Uterus (tissue), 2 donors: ENCODE measurements at regions not wholly inside any gene's neighbourhood (a gene's known extent, or its start where the extent isn't known, plus 50 kb on each side); places are given as distances from the start of the nearest gene placed in this dataset.

Experiments used
- POLR2A ChIP-seq, 2 donors: fragments of 450-650 bp; IDR thresholded peaks; one replicate each; pipeline ENCODE4 v1.6.1; 2016; ENCODE audit warnings: antibody characterized with exemption in 2 of 2, mild to moderate bottlenecking in 1 of 2, moderate library complexity in 1 of 2
- TF ChIP-seq, protein P1 (sequence below), 4 experiments: fragments of 200-600 bp in 2 of 4; fragments of 450-650 bp in 2 of 4; sonication (generic) in 2 of 4; IDR thresholded peaks; one replicate each; pipeline ENCODE4 v1.5.1; 2016 to 2019; ENCODE audit warnings: antibody characterized with exemption in 4 of 4, mild to moderate bottlenecking in 2 of 4, moderate library complexity in 1 of 4

DNA sequence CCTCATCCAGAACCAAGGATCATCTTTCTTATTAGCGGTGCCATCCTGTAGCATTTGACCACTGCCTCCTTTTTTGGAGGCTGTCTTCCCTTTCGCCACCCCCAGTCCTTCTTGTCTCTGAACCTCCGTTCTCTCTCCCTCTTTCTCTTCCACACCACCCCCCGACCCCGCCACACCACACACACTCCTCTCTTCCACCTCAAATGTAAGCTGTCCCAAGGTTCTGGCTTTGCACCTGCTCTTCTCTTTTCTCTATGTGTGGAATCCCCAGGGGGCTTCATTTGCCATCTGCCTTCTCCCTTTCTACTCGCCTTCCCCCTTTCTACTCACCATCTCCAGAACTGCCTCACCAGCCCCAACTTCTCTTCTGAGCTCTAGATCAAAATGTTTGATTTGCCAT lies 111.3 kb upstream of the CDYL start:
- TF ChIP-seq, protein P1, sequence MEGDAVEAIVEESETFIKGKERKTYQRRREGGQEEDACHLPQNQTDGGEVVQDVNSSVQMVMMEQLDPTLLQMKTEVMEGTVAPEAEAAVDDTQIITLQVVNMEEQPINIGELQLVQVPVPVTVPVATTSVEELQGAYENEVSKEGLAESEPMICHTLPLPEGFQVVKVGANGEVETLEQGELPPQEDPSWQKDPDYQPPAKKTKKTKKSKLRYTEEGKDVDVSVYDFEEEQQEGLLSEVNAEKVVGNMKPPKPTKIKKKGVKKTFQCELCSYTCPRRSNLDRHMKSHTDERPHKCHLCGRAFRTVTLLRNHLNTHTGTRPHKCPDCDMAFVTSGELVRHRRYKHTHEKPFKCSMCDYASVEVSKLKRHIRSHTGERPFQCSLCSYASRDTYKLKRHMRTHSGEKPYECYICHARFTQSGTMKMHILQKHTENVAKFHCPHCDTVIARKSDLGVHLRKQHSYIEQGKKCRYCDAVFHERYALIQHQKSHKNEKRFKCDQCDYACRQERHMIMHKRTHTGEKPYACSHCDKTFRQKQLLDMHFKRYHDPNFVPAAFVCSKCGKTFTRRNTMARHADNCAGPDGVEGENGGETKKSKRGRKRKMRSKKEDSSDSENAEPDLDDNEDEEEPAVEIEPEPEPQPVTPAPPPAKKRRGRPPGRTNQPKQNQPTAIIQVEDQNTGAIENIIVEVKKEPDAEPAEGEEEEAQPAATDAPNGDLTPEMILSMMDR (IDR thresholded peaks at IDR 0.05): no peak
- TF ChIP-seq POLR2A (IDR thresholded peaks at IDR 0.05): no peak
